ENCODE measurements at regions not wholly inside any gene's neighbourhood (a gene's known extent, or its start where the extent isn't known, plus 50 kb on each side); places are given as distances from the start of the nearest gene placed in this dataset.

DNA sequence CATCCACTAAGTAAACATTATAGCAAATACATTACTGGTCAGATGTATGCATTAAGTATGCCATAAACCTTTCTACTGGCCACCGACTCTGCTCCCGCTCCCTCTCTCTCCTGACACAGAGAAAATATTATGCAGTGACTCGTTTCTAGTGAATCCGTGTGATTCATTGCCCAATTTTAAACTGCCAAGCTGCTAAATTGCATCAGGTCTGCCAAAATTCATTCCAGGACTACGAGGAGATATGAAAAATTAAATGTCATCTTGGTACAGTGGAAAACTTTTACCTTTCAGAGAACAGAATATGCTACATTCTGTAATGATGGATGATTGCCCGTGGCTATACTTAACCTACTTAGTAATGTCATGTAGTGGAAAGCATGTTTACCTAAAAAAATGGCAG, 368.8 kb upstream of the TSHZ3 start:
- no peak for DNase-seq

DNA sequence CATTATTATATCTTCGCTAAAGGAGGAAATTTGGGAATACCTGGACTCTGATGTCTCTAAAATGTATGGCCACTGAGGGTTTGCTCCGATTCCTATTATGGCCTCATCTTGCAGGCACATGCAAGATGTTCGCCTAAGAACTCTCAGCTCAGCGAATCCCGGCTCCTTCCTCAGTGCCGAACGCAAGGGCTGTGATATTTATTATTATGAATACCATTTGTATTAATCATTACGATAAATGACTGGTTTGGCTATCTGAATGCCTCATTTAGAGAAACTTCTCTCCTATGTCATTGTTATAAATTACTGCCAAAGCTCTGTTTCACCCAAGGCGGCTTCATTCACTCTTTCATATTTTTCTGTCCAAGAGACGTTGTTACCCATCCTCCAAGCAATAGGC, 369.7 kb upstream of the TSHZ3 start:
- no peak for DNase-seq

DNA sequence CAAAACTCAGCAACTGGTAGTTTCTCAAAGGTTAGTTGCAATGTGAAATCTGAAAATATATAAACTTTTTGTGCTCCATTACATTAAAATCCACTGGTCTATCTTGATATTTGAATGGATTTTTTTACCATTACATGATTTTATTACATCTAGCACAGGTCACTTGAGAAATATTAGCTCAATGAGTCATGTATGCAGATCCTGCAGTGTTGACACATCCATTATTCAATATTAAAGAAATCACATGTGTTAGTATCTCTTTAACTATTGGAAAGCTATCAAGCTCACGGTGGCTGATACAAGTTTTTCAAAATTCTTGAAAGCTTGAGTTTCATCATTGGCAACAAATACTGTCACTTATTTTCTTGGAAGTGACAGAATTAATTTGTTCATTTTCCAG, 373.9 kb upstream of the TSHZ3 start:
- no peak for DNase-seq

DNA sequence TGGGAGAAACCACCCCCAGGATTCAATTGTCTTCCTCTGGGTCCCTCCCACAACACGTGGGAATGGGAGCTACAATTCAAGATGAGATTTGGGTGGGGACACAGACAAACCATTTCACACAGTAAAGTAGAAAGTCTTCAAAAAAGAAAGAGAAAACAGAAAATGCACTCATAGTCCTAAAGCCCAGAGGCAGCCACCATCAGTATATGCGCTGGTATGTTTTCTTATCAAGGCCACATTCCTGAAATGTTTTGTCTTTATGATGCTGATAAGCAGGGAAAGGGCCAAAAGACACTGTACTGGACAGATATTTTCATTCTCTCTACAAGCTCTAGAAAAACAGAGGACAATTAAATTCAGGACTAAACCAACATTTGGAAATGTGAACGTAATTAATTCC, 375.8 kb upstream of the TSHZ3 start:
- DNase-seq: no peak

DNA sequence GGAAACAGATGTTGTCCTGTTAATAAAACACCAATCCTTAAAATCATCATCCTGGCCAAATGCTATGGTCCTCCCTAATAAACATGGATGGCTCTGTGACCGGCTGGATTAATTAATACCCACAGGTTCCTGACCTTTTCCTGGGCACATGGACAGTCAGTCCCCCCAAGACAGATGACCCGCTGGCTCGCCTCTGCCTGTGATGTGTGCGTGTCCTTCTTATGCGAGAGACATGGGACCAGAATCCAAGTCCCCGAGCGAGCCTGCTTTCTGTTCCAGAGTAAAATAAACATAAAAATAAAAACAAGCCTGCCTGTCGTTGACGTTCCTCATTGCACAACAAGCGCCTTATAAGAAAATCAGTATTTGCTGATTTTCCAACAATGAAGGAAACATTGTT, 378.3 kb upstream of the TSHZ3 start:
- DNase-seq: no peak

DNA sequence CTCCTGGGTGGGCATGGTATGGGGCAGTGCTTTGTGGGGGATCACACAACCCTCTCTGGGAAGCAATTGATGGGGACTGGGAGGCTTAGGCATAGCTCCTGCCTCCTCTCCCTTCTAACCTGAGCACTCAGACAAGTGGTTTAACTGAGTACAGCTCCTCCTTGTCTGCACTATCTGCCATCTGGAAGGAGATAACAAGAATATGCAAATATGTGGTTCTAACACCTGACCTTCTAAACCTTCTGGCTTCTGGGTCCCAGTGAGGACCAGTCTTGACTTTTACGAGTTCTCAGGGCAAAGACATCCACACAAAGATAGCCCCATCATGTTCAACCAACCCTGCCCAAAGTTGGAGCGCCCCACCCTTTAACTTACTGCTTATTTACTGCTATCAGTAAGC, 381.0 kb upstream of the TSHZ3 start:
- no peak for DNase-seq

DNA sequence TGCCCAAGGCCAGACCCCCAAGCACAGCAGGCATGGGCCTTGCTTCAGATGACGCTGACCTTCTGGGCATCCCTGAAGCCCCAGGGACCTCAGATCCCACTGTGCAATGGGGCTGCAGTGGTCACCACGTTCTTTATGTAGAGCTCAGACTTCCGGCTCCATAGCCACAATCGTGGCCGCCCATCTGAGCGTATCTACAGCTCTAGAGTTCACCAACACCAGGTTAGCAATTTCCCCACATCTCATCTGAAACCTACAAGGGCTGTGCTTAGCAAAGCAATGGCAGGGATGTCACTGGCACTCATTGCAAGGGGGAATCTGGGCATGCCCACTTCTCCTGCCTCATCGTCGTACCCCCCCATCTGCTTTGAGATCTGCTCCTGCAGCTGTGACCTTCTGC, 384.4 kb upstream of the TSHZ3 start:
- DNase-seq: no peak

DNA sequence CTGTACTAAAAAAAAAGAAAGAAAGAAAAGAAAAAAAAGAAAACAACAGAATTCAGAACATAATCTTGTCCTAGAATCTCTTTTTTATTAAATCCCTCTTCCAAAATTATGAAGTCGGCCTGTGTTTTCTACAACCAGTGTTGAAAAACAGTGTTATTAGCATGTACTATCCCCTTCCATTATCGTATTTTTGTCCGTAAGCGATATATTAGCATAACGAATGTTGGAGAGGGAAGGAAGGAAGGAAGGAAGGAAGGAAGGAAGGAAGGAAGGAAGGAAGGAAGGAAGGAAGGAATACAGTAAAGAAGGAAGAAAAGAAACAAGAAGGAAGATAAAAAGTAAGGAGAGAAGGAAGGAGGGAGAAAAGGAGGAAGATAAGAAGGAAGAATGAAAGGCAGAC, 393.0 kb upstream of the TSHZ3 start:
- DNase-seq: no peak

DNA sequence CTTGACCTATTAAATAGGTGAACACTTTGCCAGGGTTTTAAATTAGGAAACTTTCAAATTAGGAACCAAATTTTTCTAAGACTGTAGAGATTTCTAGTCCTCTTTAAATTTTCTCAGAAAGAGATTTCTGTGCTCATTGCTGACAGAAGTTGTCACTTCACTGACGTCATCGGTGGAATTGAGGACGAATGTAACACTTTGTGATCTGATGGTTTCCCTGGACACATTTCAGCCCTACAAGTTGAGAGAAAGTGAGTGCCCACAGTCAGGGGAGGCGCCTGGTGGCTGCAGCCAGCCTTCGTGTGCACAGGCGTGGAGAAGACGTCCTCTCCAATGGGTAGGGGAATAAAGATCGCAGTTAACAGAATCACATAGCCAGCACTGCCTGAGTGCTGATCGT, 396.5 kb upstream of the TSHZ3 start:
- DNase-seq: no peak

DNA sequence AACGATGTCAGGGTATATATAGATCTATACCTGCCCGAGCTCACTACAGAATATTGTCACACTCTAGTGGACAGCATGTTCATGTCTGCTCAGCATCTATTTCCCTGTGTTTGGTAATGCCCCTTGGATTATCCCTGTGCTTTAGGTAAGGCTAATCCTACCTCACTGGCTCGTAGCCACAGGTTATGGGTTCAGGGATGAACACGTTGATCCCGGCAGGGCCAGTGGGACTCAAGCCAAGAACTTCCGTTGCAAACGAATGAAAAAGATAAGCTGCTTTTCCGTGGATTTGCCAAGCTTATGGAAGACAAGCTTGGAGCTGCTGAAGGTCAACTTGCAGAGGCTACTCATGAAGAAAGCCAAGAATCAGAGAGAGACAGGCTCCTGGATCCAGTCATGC, 400.0 kb upstream of the TSHZ3 start:
- DNase-seq: no peak

DNA sequence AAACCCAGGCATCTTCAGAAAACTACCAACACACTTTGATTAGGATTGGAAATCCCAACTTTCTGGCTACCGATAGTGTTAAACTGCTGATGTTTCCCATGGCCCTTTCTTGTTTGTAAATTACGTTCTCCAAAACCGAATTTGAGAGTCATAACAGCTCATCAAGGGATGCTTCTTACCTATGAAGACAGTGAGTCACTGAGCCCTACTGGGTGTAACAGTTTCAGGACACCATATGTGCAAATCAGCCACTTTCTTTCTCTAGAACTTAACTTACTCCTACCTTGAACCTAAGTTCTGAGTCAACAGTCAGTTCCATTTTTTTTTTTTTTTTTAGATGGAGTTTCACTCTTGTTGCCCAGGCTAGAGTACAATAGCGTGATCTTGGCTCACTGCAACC, 410.1 kb upstream of the TSHZ3 start:
- no peak for DNase-seq

DNA sequence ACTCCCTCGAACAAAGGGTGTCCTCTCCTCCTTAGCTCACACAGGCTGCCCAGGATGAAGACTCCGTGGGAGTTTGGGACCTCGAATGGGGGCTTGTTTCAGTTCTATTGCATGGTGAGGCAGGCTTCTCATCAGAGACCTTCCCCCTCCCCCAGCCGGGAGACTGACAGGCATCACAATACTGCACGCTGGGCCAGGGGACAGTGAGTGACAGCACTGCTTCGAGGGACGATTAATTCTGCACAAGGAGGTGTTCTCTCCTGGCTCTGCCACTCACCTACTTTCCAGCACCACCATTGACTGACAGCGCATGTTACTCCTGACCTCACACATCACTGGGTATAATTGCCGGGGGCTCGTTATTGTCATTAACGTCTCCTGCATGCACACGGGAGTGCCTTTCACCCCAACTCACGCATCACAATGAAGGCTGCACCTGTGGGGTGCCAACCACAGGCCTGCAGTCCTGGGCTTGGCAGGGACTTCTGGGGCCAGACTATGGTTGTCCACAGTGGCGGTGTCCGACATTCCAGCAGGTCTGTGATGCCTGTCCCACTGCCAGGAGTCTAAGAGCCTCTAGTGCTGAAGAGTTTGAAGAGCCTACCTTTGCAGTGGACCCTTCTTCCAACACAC, 412.2 kb upstream of the TSHZ3 start:
- no peak for DNase-seq

DNA sequence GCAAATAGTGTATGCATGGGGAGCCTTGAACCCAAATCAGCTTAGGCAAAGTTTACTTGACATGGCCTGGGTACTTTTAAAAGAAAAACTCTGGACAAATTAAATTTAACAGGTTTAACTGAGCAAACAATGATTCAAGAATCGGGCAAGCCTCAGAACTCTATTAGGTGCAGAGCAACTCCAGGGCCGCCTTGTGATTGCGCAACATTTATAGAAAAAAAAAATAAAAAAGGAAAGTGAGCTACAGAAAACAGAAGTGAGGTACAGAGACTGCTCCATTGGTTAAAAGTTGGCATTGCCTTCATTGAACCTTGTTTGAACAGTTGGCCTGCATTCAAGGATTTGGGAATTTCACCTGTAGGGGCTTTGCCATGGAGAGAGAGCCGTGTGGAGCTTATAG, 421.0 kb upstream of the TSHZ3 start:
- no peak for DNase-seq

DNA sequence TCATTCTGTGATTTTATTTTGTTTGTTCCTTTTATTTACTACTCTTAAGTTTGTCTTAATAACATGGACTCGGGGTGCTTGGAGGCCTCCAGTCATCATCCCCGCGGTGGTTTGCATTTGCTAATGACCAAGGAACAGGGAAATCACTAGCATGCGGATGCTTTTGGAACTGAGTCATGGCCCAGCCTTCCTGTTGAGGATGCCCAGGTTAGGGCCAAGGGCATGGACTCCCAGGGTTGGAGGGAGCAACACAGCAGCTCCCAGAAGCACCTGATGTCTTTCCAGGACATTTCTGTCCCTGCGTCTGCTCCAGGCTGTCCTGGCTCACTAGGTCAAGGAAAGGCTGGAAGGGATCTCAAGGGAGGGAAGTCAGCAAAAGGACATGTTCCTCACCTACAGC, 423.7 kb upstream of the TSHZ3 start:
- DNase-seq: no peak

DNA sequence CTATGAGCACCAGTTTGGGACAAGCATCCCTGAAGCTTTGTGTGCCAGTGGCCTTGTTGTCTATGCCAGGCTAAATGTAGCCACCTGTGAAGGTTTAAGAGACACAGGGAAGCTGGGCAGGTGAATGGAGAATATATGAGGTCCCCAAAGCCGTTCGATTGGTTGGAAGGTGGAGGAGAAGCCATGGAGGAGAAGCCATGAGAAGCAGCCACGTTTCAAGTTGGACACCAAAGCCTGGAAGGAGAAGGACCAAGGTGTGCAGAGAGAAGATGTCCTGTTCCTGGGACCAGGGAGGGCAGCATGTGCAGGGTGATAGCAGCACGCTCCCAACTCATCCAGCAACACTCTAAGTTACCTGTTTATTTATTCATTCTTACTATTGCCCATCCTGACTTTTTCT, 432.3 kb upstream of the TSHZ3 start:
- no peak for DNase-seq

DNA sequence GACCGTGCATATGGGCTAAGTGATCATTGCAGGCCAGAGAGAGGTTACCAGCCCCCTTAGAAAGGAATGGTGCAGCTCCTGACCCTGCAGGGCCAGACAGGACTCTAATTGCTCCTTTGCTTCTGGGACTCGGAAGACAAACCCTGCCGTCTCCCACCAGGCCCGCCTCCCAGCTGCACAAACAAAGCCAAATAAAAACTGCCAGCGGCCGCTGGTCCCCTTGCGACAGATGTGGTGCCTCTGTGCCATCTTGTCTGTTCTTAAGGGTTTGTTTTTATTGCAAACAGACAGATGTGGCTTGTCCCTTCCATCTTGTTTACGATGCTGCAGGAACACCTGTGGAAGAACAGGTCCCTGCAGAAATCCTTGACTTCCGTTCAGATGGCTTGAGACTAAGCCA, 434.4 kb upstream of the TSHZ3 start:
- DNase-seq: no peak

DNA sequence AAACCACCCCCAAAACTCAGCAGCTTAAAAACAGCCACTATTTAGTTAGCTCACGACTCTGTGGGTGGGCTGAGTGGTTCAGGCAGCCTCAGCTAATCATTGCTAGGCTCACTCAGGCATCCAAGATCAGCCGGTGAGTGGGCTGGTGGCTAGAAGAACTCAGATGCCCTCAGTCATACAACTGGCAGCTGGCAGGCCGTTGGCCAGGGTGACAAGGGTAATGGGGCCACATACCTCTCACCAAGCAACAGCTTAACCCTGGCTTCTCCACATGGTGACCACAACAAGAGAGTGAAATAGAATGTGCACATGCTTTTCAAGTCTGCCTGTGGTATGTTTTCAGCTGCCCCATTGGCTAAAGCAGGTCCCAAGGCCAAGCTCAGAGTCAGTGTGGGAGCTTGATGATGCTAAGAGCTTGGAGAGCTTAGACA, 435.4 kb upstream of the TSHZ3 start:
- no peak for DNase-seq

DNA sequence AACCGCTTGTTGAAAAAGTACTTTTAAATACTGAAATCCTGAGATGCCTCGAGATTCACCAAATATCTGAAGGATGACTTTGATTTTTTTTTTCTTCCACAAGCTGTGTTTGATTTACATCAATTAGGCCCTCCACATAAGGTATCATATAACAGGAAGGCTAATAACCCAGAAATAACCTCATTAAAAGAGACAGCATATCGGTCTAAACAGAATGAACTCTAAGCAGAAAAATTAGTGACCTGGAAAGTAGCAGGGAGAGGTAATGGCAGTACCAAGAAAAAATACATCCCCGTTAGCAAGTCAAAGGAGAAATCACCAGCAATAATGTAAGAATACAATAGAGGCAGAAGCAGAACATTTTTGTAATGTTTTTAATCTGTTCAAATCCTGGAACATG, 452.4 kb upstream of the TSHZ3 start:
- no peak for DNase-seq

DNA sequence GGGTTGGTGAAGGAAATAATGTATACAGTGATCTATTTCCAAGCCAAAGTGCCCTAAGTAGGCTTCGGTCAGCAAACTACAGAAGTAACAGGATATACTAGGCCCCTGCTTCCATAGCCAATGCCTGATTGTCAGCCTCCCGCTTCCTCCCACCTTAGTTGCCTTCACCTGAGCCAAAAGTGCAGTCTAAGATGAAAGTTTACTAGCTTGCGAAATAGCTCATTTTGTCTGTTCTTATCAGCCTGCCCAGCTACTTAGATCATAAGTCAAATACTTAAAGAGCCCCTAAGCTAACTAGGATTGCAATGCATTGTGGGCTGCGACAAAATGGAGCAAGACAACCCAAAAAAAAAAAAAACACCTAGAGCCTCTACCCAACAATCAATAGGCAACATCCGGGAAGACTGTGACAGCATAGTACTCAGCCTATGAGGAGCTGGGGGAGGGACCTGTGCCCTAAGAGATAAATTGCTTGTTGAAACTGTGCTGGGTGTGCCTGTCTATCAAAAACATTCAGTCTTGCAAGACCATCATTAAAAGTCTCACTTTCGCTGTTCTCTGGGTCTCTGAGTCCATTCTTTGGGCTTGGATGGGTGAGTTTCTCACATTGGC, 454.7 kb upstream of the TSHZ3 start:
- no peak for DNase-seq

DNA sequence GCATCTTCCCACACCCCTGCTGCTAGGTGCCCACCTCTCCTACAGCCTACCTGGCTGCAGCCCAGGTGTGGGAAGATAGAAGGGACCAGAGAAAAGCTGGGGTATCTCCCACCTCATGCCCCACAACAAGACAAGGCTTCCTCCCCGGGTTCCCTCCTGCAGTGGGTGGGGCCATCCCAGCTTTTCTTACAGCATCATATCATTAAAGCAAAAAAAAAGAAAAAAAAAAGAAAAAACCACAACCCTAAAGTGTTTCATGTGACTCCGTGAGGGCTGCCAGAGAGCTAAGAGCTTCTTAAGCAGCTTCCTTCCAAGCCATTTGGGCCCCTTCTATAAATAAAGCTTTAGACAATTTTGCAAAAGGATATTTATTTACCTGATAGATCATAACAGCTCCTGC, 455.4 kb upstream of the TSHZ3 start:
- no peak for DNase-seq

DNA sequence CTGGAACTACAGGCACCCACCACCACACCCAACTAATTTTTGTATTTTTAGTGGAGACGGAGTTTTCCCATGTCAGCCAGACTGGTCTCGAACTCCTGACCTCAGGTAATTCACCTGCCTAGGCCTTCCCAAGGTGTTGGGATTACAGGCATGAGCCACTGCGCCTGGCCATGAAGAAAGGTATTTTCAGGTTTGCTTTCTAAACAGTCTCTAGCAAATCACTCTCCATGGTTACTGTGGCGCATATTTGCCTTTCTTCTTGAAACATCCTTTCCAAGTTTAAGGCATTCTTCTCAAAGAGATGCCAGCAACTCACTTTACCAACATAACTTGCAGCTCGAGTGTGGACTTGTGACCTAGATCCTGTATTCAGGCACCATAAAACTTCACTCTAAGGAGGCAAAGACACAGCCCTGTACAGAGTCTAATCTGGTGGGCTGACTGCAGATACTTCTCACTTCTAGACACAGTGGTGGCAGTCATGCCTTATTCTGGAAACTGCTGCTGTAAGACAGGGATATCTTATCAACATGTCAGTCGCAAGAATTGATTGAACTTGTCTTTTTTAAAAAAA, 461.4 kb upstream of the TSHZ3 start:
- DNase-seq: no peak

DNA sequence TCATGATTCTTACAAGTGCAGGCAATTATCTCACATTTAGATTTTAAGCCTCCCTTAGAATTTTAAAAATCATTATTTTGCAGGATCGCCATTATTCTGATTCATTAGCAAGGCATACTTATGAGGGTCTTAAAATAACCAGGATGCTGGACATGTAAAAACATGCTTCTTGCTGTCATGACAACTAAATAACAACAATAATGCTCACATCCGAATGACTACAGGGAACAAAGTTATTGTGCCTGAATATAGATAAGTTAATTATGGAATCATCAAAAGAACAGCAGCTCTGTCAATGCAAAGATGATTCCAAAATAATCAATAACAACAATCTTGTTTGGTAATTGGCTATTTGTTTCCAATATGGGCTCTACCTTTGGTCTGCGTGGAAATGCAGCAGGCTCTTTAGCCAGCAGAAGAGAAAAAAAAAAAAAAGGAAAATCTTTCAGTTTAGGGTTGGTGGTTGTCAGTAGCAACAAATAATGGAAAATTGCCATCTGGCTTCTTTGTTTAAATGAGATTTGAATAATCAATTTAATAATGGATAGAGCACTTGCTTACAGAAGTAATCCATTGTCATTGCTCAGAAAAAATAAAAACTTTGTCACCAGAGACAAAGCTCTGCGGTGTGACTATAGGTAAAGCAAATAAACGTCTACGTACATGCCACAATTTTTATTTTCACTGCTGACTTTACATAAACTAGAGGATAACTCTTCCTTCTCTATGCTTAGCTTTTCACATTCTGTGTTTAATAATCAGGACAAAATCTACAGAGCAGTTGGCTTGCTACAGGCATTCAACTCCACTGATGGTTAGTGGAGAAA, 468.9 kb upstream of the TSHZ3 start:
- no peak for DNase-seq

DNA sequence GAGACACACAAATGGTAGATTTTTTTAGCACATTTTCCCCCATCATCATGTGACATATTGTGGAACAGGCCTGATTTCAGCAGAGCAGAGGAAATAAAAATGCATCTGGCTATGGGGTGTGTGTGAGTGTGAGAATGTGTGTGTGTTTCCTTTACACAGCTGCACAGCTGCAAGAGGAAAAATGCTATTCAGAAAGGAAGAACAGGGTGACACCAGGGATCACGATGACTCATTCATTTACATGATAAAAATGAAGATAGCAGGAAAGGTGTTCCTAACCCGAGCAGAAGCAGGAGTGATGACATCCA, 469.5 kb upstream of the TSHZ3 start:
- no peak for DNase-seq

DNA sequence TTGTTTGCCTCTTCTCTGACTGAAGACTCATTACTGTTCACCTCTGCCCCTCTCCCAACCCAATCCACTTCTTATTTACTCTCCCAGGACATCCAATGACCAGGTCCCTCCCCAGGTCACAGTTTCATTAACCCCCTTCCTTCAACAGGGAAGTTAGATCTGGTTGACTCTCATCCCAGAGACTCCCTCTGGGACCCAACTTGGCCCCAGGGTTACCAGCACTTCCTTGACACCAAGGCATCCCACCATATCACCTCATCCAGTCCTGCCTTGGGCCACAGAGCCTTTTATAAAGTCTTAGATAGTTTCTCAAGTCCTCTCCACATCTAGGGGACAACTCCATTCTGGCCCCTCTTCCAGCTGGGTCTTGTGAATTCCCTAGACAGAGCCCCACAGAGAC, 470.6 kb upstream of the TSHZ3 start:
- no peak for DNase-seq

Measured in NCI-H2107 (cell line).